ENCODE measurements at regions not wholly inside any gene's neighbourhood (a gene's known extent, or its start where the extent isn't known, plus 50 kb on each side); places are given as distances from the start of the nearest gene placed in this dataset.
"Not testable (repeated sequence)": the region's sequence is repeated elsewhere in the genome, so short reads cannot be mapped to it uniquely, and the experiment has no call there.

DNA sequence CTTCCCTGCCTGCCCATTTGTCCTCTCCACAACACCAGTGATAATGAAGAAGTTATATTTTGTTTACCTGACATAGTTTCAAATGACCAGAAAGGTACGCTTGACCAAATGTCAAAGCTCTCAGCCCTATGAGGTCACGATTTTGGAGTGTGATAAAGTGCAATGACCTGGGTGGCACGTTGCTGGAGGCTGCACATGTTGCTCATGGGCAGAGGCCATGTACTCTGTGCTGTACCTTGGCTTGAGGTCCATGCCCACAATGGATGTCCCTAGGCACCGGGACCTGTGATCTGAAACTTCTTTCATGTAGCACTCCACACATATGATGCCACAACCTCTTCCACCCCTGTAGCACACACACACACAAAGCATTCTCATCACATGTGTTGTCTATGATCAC, 164.0 kb upstream of the HEY2 start:
- DNase-seq (ENCODE audit: low read depth), result no peak

DNA sequence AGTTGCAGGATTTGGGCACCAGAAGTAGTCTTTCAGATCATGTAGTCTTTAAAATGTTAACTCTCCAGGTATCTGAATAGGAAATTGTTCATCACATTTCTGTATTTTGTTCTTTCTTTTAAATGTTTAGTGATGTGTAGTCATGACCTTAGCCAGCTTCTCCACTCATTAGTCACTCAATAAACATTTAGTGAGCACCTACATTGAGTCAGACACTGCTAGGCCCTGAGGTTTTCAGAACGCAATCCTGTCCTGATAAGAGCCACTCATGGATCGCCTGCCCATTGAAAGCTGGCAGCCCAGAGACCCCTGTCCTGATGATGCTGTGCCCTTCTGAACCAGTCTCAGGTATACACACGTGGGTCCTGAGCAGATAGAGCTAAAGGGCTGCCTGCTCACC, 163.4 kb upstream of the HEY2 start:
- TF ChIP-seq, protein P1, sequence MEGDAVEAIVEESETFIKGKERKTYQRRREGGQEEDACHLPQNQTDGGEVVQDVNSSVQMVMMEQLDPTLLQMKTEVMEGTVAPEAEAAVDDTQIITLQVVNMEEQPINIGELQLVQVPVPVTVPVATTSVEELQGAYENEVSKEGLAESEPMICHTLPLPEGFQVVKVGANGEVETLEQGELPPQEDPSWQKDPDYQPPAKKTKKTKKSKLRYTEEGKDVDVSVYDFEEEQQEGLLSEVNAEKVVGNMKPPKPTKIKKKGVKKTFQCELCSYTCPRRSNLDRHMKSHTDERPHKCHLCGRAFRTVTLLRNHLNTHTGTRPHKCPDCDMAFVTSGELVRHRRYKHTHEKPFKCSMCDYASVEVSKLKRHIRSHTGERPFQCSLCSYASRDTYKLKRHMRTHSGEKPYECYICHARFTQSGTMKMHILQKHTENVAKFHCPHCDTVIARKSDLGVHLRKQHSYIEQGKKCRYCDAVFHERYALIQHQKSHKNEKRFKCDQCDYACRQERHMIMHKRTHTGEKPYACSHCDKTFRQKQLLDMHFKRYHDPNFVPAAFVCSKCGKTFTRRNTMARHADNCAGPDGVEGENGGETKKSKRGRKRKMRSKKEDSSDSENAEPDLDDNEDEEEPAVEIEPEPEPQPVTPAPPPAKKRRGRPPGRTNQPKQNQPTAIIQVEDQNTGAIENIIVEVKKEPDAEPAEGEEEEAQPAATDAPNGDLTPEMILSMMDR (conservative IDR thresholded peaks at IDR 0.05; ENCODE audit: low read length), result no peak

More for the DNA sequence above, 164.0 kb upstream of the HEY2 start:
- no peak overlapping the region for H3K4me3 ChIP-seq (ENCODE audit: low read length)
- TF ChIP-seq, protein P1 (conservative IDR thresholded peaks at IDR 0.05; ENCODE audit: low read length), result no peak

DNA sequence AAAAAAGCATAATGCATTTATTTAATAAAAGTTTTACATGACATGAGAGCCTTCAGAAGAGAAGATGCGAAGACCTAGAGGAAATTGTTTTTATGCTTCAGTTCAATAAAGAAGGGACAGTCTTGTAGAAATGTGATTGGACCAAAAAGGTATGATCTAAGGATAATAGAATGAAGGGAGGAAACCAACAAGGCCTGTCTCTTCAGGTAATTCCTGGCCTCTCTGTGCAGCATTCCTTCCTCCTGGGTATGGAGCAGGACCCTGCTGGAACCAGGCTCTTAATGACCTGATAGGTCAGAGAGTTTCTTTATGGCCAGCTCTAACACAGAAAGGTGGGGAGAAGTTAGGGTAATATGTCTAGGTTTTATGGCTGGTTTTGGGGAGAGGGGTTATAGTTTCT, 162.8 kb upstream of the HEY2 start:
- TF ChIP-seq, protein P1 (conservative IDR thresholded peaks at IDR 0.05; ENCODE audit: low read length), result no peak
- H3K4me3 ChIP-seq (ENCODE audit: low read length), result no peak overlapping the region
- DNase-seq (ENCODE audit: low read depth), result no peak

More for the DNA sequence above, 163.4 kb upstream of the HEY2 start:
- H3K4me3 ChIP-seq (ENCODE audit: low read length), result no peak overlapping the region
- no peak for DNase-seq (ENCODE audit: low read depth)

DNA sequence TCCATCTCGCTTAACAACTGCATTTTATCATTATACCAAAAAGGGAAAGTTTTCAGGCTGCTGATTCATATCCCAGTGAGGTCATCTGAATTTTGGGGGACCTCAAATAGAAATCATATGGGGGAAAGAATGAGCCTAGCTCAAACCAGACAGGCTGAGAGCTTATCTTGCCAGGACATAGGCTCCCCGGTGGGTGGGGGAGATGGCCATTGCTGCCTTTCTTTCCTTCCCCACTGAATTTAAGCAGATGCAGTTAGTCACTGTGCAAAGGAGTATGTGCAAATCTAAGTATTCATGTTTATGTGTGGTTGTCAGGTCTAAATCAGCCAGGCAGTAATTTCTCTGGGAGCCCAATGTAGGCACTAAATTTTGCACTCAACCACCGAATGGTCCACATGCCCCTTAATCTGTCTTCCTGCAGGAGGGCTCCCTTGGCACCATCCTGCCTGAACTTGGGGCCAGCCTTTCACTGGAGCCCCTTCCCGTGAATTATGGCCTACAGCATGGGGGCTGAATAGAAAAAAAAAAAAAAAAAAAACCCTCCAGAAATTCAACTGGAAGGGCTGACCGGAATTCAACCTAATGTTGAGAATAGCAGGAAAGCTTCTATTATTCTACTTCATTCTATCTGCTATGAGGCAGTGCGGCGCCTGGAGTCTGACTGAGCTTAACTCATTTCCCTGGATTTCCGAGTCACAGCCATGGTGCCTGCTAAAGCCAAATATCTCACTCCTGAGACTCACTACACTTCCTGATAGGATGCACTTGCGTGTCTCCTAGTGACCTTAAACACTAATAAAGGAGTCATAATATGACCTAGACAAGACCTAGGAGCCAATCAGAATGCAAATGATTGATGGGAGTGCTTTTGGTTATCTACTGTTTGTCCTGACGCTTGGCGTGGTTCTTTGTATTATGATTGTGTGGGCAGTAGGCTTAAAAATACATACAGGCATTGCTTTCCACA, 161.5 kb upstream of the HEY2 start:
- TF ChIP-seq, protein P1 (conservative IDR thresholded peaks at IDR 0.05; ENCODE audit: low read length), result no peak
- no peak for DNase-seq (ENCODE audit: low read depth)
- H3K4me3 ChIP-seq (ENCODE audit: low read length), result no peak overlapping the region

DNA sequence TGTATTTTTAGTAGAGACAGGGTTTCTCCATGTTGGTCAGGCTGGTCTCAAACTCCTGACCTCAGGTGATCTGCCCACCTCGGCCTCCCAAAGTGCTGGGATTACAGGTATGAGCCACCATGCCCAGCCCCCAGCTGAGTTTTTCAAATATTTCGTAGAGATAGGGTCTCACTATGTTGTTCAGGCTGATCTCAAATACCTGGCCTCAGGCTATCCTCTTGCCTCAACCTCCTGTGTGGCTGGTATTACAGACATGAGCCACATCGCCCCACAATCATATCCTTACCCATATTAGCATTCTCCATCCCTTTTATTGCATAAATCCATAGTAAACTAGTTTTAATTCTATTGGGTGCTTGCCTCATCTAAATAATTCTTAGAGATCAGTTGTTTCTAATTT, 157.6 kb upstream of the HEY2 start:
- DNase-seq (ENCODE audit: low read depth); H3K4me3 ChIP-seq (ENCODE audit: low read length): not testable (repeated sequence)

DNA sequence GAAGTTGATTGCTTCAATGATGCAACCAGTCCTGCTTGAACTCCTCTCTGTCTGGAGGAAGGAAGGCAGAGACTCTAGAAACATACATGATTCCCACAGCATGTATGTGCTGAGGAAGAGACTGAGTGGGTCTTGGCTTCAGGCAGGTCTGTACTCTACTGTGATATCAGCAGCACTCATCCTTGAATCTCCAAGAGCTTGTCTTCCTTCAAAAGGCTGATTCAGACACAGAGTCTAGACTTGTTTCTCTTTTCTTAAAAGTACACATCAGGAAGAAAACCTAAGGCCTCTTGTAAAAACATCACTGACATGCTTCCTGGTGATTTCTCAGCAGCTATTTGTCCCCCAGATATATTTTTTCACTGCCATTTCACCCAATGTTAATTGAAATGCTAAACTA, 155.7 kb upstream of the HEY2 start:
- DNase-seq (ENCODE audit: low read depth), result no peak
- H3K4me3 ChIP-seq (ENCODE audit: low read length), result no peak overlapping the region
- TF ChIP-seq, protein P1 (conservative IDR thresholded peaks at IDR 0.05; ENCODE audit: low read length), result no peak

DNA sequence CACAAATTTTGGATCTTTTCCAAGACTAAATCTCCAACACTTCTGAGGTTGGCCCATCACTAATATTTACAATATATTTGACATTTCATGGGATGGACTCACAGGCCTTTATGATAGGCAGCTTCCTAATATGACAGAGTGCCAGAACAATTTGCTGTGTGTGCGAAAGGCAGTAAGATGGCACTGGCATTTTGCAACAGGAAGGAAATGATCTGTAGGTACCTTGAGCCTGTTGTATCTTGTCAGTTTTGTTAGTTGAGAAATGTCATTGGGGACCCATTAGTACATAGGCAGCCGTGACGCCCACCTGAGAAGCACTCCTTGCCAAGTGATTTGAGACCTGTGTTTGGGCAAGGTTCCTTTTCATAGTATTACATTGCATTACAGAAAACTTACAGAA, 153.4 kb upstream of the HEY2 start:
- TF ChIP-seq, protein P1 (conservative IDR thresholded peaks at IDR 0.05; ENCODE audit: low read length), result no peak
- DNase-seq (ENCODE audit: low read depth), result no peak
- H3K4me3 ChIP-seq (ENCODE audit: low read length), result no peak overlapping the region
